ENCODE measurements at regions not wholly inside any gene's neighbourhood (a gene's known extent, or its start where the extent isn't known, plus 50 kb on each side); places are given as distances from the start of the nearest gene placed in this dataset.

DNA sequence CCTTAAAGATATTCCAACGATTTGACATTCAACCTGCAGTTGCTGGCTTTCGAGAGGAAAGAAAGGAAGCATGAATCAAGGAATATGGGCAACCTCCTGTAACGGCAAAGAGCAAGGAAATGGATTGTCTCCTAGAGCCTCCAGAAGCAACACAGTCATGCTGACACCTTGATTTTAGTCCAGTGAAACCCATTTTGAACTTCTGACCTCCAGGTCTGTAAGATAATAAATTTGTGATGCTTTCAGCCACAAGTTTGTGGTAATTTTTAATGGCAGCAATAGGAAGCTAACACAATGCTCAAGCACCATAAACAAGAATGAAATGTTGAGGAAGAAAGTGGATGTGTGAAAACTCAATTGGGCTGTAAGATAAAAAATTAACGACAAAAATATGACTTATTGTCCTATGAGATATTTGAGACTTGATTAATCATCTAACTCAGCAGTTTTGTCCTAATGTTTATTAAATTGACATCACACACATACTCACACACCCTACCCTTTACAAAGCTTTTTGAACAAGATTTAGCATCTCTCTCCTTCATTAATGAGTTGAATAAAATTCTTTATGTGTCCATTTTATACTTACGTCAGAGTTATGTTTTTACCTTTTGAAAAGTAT, 857.2 kb upstream of the INTU start:
- Histone ChIP-seq H3K36me3 (no peaks in the 10 kb centered on the region), H3K9me3 (no peaks in the 10 kb centered on the region), H3K27me3 (no peaks in the 10 kb centered on the region), H3K4me3 (no peak overlapping the region), H3K27ac (no peak overlapping the region), H3K4me1 (no peaks in the 10 kb centered on the region)
- no peak for TF ChIP-seq POLR2AphosphoS5 (IDR thresholded peaks at IDR 0.05)
- no peak for TF ChIP-seq EP300 (IDR thresholded peaks at IDR 0.05)
- TF ChIP-seq, protein P1, sequence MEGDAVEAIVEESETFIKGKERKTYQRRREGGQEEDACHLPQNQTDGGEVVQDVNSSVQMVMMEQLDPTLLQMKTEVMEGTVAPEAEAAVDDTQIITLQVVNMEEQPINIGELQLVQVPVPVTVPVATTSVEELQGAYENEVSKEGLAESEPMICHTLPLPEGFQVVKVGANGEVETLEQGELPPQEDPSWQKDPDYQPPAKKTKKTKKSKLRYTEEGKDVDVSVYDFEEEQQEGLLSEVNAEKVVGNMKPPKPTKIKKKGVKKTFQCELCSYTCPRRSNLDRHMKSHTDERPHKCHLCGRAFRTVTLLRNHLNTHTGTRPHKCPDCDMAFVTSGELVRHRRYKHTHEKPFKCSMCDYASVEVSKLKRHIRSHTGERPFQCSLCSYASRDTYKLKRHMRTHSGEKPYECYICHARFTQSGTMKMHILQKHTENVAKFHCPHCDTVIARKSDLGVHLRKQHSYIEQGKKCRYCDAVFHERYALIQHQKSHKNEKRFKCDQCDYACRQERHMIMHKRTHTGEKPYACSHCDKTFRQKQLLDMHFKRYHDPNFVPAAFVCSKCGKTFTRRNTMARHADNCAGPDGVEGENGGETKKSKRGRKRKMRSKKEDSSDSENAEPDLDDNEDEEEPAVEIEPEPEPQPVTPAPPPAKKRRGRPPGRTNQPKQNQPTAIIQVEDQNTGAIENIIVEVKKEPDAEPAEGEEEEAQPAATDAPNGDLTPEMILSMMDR (IDR thresholded peaks at IDR 0.05): no peak
- no peak for TF ChIP-seq POLR2A (IDR thresholded peaks at IDR 0.05)
- DNase-seq (ENCODE audit: low spot score in 2 of 2): no peak
- 84% methylated on average over 5 of the region's 5 CpGs for WGBS

DNA sequence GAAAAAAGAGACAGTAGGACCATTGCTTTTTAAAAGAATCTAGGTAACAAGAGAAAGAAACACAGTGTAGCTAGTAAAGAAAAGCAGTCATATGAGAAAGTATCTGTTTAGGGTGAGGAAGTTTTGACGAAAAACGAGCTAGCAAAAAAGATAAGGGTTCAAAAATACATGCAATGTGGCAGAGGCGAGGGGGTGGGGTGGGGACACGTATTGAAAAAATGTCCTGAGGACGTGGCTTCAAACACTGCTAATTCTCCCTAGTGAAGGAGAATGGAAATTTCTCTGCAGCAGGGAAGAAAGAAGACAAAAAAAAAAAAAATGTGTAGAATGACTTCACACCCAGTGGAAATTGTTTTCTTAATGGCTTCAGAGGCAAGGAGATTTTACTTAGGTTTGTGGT, 856.4 kb upstream of the INTU start:
- H3K36me3 ChIP-seq: no peaks in the 10 kb centered on the region
- no peak overlapping the region for H3K4me3 ChIP-seq
- H3K4me1 ChIP-seq: no peaks in the 10 kb centered on the region
- no peak for DNase-seq (ENCODE audit: low spot score in 2 of 2)
- TF ChIP-seq POLR2AphosphoS5 (IDR thresholded peaks at IDR 0.05) (no peak), EP300 (IDR thresholded peaks at IDR 0.05) (no peak), POLR2A (IDR thresholded peaks at IDR 0.05) (no peak)
- TF ChIP-seq, protein P1 (IDR thresholded peaks at IDR 0.05): no peak
- H3K27ac ChIP-seq: peak overlapping the region; percentile 19
- no peaks in the 10 kb centered on the region for H3K27me3 ChIP-seq
- WGBS: 52% methylated on average over 5 of the region's 5 CpGs
- H3K9me3 ChIP-seq: no peaks in the 10 kb centered on the region

DNA sequence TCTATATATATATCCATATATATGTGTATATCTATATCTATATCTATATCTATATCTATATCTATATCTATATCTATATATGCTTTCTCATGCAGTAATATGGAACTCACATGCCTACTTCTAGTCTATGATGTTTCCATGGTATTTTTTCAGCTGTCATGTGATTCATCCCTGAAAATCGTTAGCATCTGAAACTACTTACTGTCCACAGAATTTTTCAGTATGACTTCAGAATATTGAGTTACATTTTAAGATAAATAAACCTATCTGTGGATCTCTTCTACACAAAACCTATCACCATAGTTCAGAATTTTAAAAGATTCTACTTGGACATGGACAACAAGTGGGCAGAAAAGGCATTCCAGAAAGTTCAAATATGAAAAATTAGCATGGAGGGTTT, 855.1 kb upstream of the INTU start:
- Histone ChIP-seq H3K9me3 (no peaks in the 10 kb centered on the region), H3K27ac (no peak overlapping the region), H3K4me3 (no peak overlapping the region), H3K27me3 (no peaks in the 10 kb centered on the region), H3K4me1 (no peaks in the 10 kb centered on the region), H3K36me3 (no peaks in the 10 kb centered on the region)
- no peak for DNase-seq (ENCODE audit: low spot score in 2 of 2)
- TF ChIP-seq EP300 (IDR thresholded peaks at IDR 0.05) (no peak), POLR2A (IDR thresholded peaks at IDR 0.05) (no peak), POLR2AphosphoS5 (IDR thresholded peaks at IDR 0.05) (no peak)
- TF ChIP-seq, protein P1 (IDR thresholded peaks at IDR 0.05): no peak
- WGBS: 50% methylated on average over 1 of the region's 1 CpG

DNA sequence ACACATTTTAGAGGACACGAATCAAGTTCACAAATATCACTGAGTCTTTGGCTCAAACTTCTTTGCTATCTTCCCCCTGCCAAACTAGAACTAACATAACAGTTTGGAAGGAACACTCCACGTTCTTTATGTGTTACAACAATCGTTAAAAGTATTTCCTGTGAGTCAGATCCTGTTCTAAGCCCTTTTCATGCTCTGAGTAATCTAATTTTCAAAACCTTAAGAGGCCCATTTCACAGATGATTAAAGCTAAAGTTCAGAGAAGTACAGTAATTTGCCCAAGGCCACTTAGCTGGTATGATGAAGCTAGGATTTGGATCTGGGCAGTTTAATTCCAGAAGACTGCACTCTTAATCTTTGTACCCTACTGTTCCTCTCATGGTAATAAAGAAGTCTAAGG, 854.4 kb upstream of the INTU start:
- H3K27ac ChIP-seq: peak overlapping the region; percentile 63
- no peaks in the 10 kb centered on the region for H3K36me3 ChIP-seq
- WGBS: 30% methylated on average over 3 of the region's 3 CpGs
- no peak for TF ChIP-seq EP300 (IDR thresholded peaks at IDR 0.05)
- TF ChIP-seq POLR2A (IDR thresholded peaks at IDR 0.05): no peak
- no peak for TF ChIP-seq POLR2AphosphoS5 (IDR thresholded peaks at IDR 0.05)
- TF ChIP-seq, protein P1 (IDR thresholded peaks at IDR 0.05): no peak
- H3K27me3 ChIP-seq: no peaks in the 10 kb centered on the region
- no peaks in the 10 kb centered on the region for H3K9me3 ChIP-seq
- DNase-seq (ENCODE audit: low spot score in 2 of 2): no peak
- H3K4me1 ChIP-seq: no peaks in the 10 kb centered on the region
- H3K4me3 ChIP-seq: no peak overlapping the region

DNA sequence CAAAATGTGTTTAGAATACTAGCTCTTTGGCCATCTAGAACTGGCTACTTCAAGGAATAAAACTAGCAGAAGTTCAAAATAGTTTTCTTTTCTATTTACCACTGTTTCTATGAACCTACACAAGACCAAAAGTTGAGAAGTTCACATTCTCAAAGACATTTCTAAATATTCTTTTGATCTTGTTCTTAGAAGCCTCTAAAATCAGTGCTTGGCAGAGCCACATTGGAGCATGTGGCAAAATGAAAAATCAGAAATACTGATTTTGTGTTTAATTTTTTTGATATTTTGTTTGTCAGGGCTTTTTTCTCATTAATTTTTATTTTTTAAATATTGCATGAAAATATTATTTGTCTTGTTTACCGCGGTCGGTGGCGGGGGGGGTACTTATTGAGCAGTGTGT, 853.8 kb upstream of the INTU start:
- Histone ChIP-seq H3K27ac (peak overlapping the region; percentile 63), H3K27me3 (no peaks in the 10 kb centered on the region), H3K9me3 (no peaks in the 10 kb centered on the region), H3K36me3 (no peaks in the 10 kb centered on the region), H3K4me3 (peak overlapping the region; percentile 3), H3K4me1 (no peaks in the 10 kb centered on the region)
- 65% methylated on average over 4 of the region's 4 CpGs for WGBS
- no peak for TF ChIP-seq POLR2AphosphoS5 (IDR thresholded peaks at IDR 0.05)
- TF ChIP-seq, protein P1 (IDR thresholded peaks at IDR 0.05): no peak
- TF ChIP-seq POLR2A (IDR thresholded peaks at IDR 0.05): no peak
- TF ChIP-seq EP300 (IDR thresholded peaks at IDR 0.05): no peak
- DNase-seq (ENCODE audit: low spot score in 2 of 2): no peak

All from suprapubic skin (tissue), 4 donors.